Tongue (tissue), 1 donor: ENCODE measurements at regions not wholly inside any gene's neighbourhood (a gene's known extent, or its start where the extent isn't known, plus 50 kb on each side); places are given as distances from the start of the nearest gene placed in this dataset.

Experiments used
- DNase-seq: peaks from one replicate; pipeline ENCODE4 v3.0.0-alpha.2; 2015

GRCh38 chr3:165133188-165133899, 55.0 kb upstream of the SI start:
- peak; percentile 1 for DNase-seq

- no peak for DNase-seq
Observed at GRCh38 chr3:165130708-165131107, 52.4 kb upstream of the SI start.

- no peak for DNase-seq
Observed at GRCh38 chr3:165128544-165128943, 50.2 kb upstream of the SI start.
